Osteoblast (primary cell): ENCODE measurements at regions not wholly inside any gene's neighbourhood (a gene's known extent, or its start where the extent isn't known, plus 50 kb on each side); places are given as distances from the start of the nearest gene placed in this dataset.

ENCODE experiments used
- DNase-seq: peaks from one replicate; pipeline ENCODE4 v3.0.0; 2011; ENCODE audit warnings: low spot score, mixed read lengths; ENCODE audit not compliant: insufficient read length; ENCODE audit errors: missing footprints
- H2AFZ ChIP-seq: 2 replicates; pipeline ENCODE4 v1.6.0; 2011; ENCODE audit warnings: mild to moderate bottlenecking, low read length
- H3K27ac ChIP-seq: 2 replicates; pipeline ENCODE4 v1.5.1; 2011; ENCODE audit warnings: mild to moderate bottlenecking, low read depth, low read length, moderate library complexity
- H3K27me3 ChIP-seq: 2 replicates; pipeline ENCODE4 v1.6.0; 2012; ENCODE audit warnings: mild to moderate bottlenecking, control low read depth, inconsistent platforms, low read length, moderate library complexity; ENCODE audit not compliant: insufficient read depth
- H3K36me3 ChIP-seq: 2 replicates; pipeline ENCODE4 v1.5.1; 2011; ENCODE audit warnings: mild to moderate bottlenecking, low read length, control low read depth, moderate library complexity; ENCODE audit not compliant: insufficient read depth
- H3K4me1 ChIP-seq: 2 replicates; pipeline ENCODE4 v1.5.1; 2011; ENCODE audit warnings: mild to moderate bottlenecking, low read length, control low read depth, moderate library complexity; ENCODE audit not compliant: insufficient read depth
- H3K4me2 ChIP-seq: 2 replicates; pipeline ENCODE4 v1.6.0; 2011; ENCODE audit warnings: mild to moderate bottlenecking, low read length; ENCODE audit not compliant: insufficient read depth
- H3K4me3 ChIP-seq: fragments of 200-600 bp; sonication (generic); 3 replicates; pipeline ENCODE4 v1.5.1; 2012; ENCODE audit warnings: mild to moderate bottlenecking, low read length, inconsistent platforms; ENCODE audit not compliant: insufficient read depth
- H3K79me2 ChIP-seq: 2 replicates; pipeline ENCODE4 v1.6.0; 2012; ENCODE audit warnings: mild to moderate bottlenecking, low read length, control low read depth, inconsistent platforms; ENCODE audit not compliant: insufficient read depth
- H3K9me3 ChIP-seq: 2 replicates; pipeline ENCODE4 v1.5.1; 2011; ENCODE audit warnings: low read depth, low read length, control low read depth
- H4K20me1 ChIP-seq: 2 replicates; pipeline ENCODE4 v1.6.0; 2012; ENCODE audit warnings: mild to moderate bottlenecking, low read length, control low read depth; ENCODE audit not compliant: insufficient read depth
- CTCF ChIP-seq: IDR thresholded peaks from 2 replicates; pipeline ENCODE4 v1.5.1; 2011; ENCODE audit warnings: mild to moderate bottlenecking, low read depth, low read length, moderate library complexity; ENCODE audit errors: extremely low read depth

- no peak for TF ChIP-seq CTCF
- no peak overlapping the region for H3K27ac ChIP-seq
- no peak overlapping the region for H2AFZ ChIP-seq
- no peaks in the 10 kb centered on the region for H3K36me3 ChIP-seq
- no peaks in the 10 kb centered on the region for H4K20me1 ChIP-seq
- no peak for DNase-seq
- H3K4me3 ChIP-seq: no peak overlapping the region
- H3K27me3 ChIP-seq: no peaks in the 10 kb centered on the region
- H3K4me1 ChIP-seq: no peaks in the 10 kb centered on the region
- H3K4me2 ChIP-seq: no peak overlapping the region
- H3K9me3 ChIP-seq: no peaks in the 10 kb centered on the region
- no peaks in the 10 kb centered on the region for H3K79me2 ChIP-seq
Measured at GRCh38 chr4:57404483-57404882, 294.3 kb upstream of the IGFBP7 start.

DNA sequence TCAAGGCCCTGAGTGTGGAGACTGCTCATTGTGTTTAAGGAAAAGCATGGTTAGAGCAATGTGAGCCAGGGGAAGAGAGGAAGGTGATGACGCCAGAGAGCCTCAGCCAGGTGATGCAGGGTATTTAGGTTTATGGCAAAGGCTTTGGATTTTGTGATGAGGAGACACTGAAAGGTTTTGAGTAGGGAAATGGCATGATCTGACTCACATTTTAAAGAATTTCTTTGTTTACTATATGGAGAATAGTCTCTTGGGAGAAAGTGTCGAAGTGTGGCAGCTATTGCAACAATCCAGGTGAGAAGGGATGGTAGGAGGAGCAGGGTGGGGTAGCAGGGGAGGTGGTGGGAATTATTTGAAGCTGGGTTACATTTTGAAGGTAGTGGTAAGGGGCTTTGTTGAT is 293.4 kb upstream of the IGFBP7 start:
- Histone ChIP-seq H3K79me2 (no peaks in the 10 kb centered on the region), H3K4me3 (no peak overlapping the region), H3K36me3 (no peaks in the 10 kb centered on the region), H4K20me1 (no peaks in the 10 kb centered on the region), H3K4me1 (no peaks in the 10 kb centered on the region), H3K27me3 (no peaks in the 10 kb centered on the region), H3K27ac (no peak overlapping the region), H2AFZ (no peak overlapping the region), H3K9me3 (no peaks in the 10 kb centered on the region), H3K4me2 (no peak overlapping the region)
- no peak for DNase-seq
- TF ChIP-seq CTCF: no peak

DNA sequence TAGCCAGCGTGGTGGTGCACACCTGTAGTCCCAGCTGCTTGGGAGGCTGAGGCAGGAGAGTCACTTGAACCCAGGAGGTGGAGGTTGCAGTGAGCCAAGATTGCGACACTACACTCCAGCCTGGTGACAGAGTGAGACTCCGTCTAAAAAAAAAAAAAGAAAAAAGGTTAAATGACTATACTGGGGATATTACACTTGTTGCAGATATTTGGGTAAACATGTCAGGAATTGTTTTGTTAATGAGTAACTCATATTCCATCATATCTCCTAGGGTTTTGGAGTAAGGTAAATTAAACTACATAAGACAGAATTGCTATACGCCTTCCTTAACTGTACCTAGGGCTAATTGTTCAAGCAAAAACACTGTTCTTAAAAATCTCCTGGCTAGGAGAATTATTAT is 291.4 kb upstream of the IGFBP7 start:
- Histone ChIP-seq H4K20me1 (no peaks in the 10 kb centered on the region), H3K79me2 (no peaks in the 10 kb centered on the region), H3K36me3 (no peaks in the 10 kb centered on the region), H3K4me1 (no peaks in the 10 kb centered on the region), H3K4me2 (no peak overlapping the region), H3K9me3 (no peaks in the 10 kb centered on the region), H2AFZ (no peak overlapping the region), H3K27me3 (no peaks in the 10 kb centered on the region), H3K4me3 (no peak overlapping the region), H3K27ac (no peak overlapping the region)
- TF ChIP-seq CTCF: no peak
- no peak for DNase-seq

- H2AFZ ChIP-seq: no peak overlapping the region
- H3K4me2 ChIP-seq: no peak overlapping the region
- H3K27ac ChIP-seq: no peak overlapping the region
- no peaks in the 10 kb centered on the region for H3K36me3 ChIP-seq
- no peaks in the 10 kb centered on the region for H3K9me3 ChIP-seq
- DNase-seq: no peak
- TF ChIP-seq CTCF: no peak
- no peaks in the 10 kb centered on the region for H3K79me2 ChIP-seq
- no peaks in the 10 kb centered on the region for H4K20me1 ChIP-seq
- no peaks in the 10 kb centered on the region for H3K27me3 ChIP-seq
- no peaks in the 10 kb centered on the region for H3K4me1 ChIP-seq
- no peak overlapping the region for H3K4me3 ChIP-seq
Measured at GRCh38 chr4:57378766-57379165, 268.6 kb upstream of the IGFBP7 start.
